Suprapubic skin (tissue), 4 donors: ENCODE measurements at regions not wholly inside any gene's neighbourhood (a gene's known extent, or its start where the extent isn't known, plus 50 kb on each side); places are given as distances from the start of the nearest gene placed in this dataset.

Experiments used
- EP300 ChIP-seq: sonication (generic); formaldehyde crosslinking; IDR thresholded peaks from one replicate; pipeline ENCODE4 v1.6.1; 2017; ENCODE audit warnings: antibody characterized with exemption
- POLR2A ChIP-seq, 2 donors: fragments of 450-650 bp; IDR thresholded peaks; one replicate each; pipeline ENCODE4 v1.6.1; 2017; ENCODE audit warnings: antibody characterized with exemption in 2 of 2, mild to moderate bottlenecking in 2 of 2, moderate library complexity in 2 of 2
- POLR2AphosphoS5 ChIP-seq, 3 donors: sonication (generic); formaldehyde crosslinking; IDR thresholded peaks; one replicate each; pipeline ENCODE4 v1.6.1; 2017; ENCODE audit warnings: antibody characterized with exemption in 3 of 3
- TF ChIP-seq, protein P1 (sequence below), 2 donors: fragments of 200-600 bp in 1 of 2; fragments of 450-650 bp in 1 of 2; sonication (generic) in 1 of 2; IDR thresholded peaks; one replicate each; pipeline ENCODE4 v1.5.1; 2016 to 2019; ENCODE audit warnings: antibody characterized with exemption in 2 of 2, mild to moderate bottlenecking in 1 of 2, moderate library complexity in 1 of 2

DNA sequence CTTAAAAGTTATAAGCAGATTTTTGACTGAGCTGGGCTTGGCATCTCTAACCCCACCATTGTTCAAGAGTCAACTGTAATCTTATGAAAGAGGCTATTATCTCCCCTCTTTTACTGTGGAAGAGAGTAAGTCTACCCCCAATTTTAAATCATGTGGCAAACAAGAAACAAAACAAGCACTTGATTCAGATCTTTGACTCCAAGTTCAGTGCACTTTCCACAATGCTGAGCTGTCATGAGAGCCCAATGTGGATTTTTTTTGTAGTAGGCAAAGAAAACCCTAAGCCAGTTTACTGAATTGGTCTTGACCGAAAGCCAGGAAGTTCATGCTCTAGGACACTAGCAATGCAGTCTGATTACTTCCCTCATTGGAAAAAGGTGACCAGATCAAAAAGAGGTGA is 306.2 kb downstream of the GALC start:
- TF ChIP-seq, protein P1, sequence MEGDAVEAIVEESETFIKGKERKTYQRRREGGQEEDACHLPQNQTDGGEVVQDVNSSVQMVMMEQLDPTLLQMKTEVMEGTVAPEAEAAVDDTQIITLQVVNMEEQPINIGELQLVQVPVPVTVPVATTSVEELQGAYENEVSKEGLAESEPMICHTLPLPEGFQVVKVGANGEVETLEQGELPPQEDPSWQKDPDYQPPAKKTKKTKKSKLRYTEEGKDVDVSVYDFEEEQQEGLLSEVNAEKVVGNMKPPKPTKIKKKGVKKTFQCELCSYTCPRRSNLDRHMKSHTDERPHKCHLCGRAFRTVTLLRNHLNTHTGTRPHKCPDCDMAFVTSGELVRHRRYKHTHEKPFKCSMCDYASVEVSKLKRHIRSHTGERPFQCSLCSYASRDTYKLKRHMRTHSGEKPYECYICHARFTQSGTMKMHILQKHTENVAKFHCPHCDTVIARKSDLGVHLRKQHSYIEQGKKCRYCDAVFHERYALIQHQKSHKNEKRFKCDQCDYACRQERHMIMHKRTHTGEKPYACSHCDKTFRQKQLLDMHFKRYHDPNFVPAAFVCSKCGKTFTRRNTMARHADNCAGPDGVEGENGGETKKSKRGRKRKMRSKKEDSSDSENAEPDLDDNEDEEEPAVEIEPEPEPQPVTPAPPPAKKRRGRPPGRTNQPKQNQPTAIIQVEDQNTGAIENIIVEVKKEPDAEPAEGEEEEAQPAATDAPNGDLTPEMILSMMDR (IDR thresholded peaks at IDR 0.05), result no peak
- no peak for TF ChIP-seq POLR2A (IDR thresholded peaks at IDR 0.05)
- TF ChIP-seq EP300, result no peak
- no peak for TF ChIP-seq POLR2AphosphoS5 (IDR thresholded peaks at IDR 0.05)
